ENCODE measurements at regions not wholly inside any gene's neighbourhood (a gene's known extent, or its start where the extent isn't known, plus 50 kb on each side); places are given as distances from the start of the nearest gene placed in this dataset.

DNA sequence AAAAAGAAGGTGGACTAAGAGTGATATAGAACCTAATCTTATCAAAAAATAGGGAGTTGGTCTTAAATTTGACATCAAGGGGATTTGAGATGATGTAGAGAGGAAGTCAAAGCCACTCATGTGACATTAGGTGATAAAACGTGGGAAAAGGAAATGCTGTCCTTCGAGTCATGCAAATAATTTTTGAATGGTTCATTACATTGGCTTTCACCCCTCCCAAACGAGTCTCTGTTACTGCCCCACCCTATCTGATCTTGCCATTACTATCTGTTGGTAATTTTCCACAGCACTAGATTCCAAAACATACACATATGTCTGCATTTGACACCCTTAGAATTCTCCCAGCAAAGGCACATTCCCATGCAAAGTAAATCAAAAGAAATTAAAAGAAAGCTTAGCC, 531.1 kb upstream of the ADAMTS5 start:
- no peaks in the 10 kb centered on the region for H3K4me1 ChIP-seq (ENCODE audit: control insufficient read depth, insufficient read depth, low read length)
- no TSS peak for BruUV-seq (replicated peaks)
- DNase-seq (ENCODE audit: low read depth, low spot score) (no peak), ATAC-seq (no peak)
- TF ChIP-seq TCF7L2 (IDR thresholded peaks at IDR 0.05; ENCODE audit: low read depth, low read length), result no peak
- ChIA-PET CTCF (interaction anchor here (0.6 kb wide), 1 partner anchor 23 kb away, joined by 4 read pairs; no protein-coding TSS in a partner anchor), POLR2A (no interaction called here)
- no peaks in the 10 kb centered on the region for H3K9me3 ChIP-seq (ENCODE audit: control insufficient read depth, insufficient read depth, low read depth, low read length)
- intact Hi-C loops (cut with micrococcal nuclease; ENCODE audit: unreplicated experiment), result no loop called here
- in situ Hi-C loops (cut with HindIII; ENCODE audit: low pct_unique_long_range_greater_than_20kb, low sequenced_read_pairs), result no loop called here
- no peak overlapping the region for H3K4me3 ChIP-seq (ENCODE audit: low read depth in 2 of 2, low read length in 2 of 2)
- no peaks in the 10 kb centered on the region for H3K36me3 ChIP-seq (ENCODE audit: control insufficient read depth, insufficient read depth, low read length)
- H3K27ac ChIP-seq (ENCODE audit: low read length), result no peak overlapping the region
- H3K27me3 ChIP-seq (ENCODE audit: control insufficient read depth, insufficient read depth, low read length), result no peaks in the 10 kb centered on the region

DNA sequence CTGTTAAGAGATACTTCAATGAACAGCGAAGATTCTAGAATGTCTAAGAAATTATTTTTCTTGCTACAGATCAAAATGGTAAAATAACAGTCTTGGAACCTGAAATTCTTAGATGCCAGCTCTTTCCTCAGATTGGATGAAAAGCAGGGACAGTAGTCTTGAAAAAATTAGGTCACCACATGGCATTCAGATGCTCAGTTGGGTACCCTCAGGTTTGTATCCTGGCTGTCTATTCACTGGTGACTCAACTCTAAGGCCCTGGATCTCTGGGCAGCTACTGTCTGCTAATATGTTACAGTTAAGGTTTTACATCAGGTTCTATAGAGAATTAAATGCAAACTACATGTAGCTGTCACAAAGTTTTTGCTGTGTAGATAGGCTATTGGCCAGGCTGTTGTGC, 528.9 kb upstream of the ADAMTS5 start:
- in situ Hi-C loops (cut with HindIII; ENCODE audit: low pct_unique_long_range_greater_than_20kb, low sequenced_read_pairs), result no loop called here
- Histone ChIP-seq H3K4me3 (ENCODE audit: low read depth in 2 of 2, low read length in 2 of 2) (no peak overlapping the region), H3K4me1 (ENCODE audit: control insufficient read depth, insufficient read depth, low read length) (no peaks in the 10 kb centered on the region), H3K9me3 (ENCODE audit: control insufficient read depth, insufficient read depth, low read depth, low read length) (no peaks in the 10 kb centered on the region), H3K27ac (ENCODE audit: low read length) (no peak overlapping the region), H3K27me3 (ENCODE audit: control insufficient read depth, insufficient read depth, low read length) (no peaks in the 10 kb centered on the region), H3K36me3 (ENCODE audit: control insufficient read depth, insufficient read depth, low read length) (no peaks in the 10 kb centered on the region)
- POLR2A ChIA-PET, result no interaction called here
- CTCF ChIA-PET, result no interaction called here
- BruUV-seq (replicated peaks), result no TSS peak
- ATAC-seq, result no peak
- intact Hi-C loops (cut with micrococcal nuclease; ENCODE audit: unreplicated experiment), result no loop called here
- no peak for DNase-seq (ENCODE audit: low read depth, low spot score)
- TF ChIP-seq, protein P1, sequence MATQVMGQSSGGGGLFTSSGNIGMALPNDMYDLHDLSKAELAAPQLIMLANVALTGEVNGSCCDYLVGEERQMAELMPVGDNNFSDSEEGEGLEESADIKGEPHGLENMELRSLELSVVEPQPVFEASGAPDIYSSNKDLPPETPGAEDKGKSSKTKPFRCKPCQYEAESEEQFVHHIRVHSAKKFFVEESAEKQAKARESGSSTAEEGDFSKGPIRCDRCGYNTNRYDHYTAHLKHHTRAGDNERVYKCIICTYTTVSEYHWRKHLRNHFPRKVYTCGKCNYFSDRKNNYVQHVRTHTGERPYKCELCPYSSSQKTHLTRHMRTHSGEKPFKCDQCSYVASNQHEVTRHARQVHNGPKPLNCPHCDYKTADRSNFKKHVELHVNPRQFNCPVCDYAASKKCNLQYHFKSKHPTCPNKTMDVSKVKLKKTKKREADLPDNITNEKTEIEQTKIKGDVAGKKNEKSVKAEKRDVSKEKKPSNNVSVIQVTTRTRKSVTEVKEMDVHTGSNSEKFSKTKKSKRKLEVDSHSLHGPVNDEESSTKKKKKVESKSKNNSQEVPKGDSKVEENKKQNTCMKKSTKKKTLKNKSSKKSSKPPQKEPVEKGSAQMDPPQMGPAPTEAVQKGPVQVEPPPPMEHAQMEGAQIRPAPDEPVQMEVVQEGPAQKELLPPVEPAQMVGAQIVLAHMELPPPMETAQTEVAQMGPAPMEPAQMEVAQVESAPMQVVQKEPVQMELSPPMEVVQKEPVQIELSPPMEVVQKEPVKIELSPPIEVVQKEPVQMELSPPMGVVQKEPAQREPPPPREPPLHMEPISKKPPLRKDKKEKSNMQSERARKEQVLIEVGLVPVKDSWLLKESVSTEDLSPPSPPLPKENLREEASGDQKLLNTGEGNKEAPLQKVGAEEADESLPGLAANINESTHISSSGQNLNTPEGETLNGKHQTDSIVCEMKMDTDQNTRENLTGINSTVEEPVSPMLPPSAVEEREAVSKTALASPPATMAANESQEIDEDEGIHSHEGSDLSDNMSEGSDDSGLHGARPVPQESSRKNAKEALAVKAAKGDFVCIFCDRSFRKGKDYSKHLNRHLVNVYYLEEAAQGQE (IDR thresholded peaks at IDR 0.05; ENCODE audit: insufficient read depth in 1 of 2, low read depth in 2 of 2, low read length in 1 of 2), result no peak
- TF ChIP-seq TCF7L2 (IDR thresholded peaks at IDR 0.05; ENCODE audit: low read depth, low read length), result no peak
- TF ChIP-seq, protein P2, sequence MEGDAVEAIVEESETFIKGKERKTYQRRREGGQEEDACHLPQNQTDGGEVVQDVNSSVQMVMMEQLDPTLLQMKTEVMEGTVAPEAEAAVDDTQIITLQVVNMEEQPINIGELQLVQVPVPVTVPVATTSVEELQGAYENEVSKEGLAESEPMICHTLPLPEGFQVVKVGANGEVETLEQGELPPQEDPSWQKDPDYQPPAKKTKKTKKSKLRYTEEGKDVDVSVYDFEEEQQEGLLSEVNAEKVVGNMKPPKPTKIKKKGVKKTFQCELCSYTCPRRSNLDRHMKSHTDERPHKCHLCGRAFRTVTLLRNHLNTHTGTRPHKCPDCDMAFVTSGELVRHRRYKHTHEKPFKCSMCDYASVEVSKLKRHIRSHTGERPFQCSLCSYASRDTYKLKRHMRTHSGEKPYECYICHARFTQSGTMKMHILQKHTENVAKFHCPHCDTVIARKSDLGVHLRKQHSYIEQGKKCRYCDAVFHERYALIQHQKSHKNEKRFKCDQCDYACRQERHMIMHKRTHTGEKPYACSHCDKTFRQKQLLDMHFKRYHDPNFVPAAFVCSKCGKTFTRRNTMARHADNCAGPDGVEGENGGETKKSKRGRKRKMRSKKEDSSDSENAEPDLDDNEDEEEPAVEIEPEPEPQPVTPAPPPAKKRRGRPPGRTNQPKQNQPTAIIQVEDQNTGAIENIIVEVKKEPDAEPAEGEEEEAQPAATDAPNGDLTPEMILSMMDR (IDR thresholded peaks at IDR 0.05), result no peak
- no peak for TF ChIP-seq POLR2AphosphoS5 (IDR thresholded peaks at IDR 0.05; ENCODE audit: low read depth, low read length)
- TF ChIP-seq SIN3A (IDR thresholded peaks at IDR 0.05; ENCODE audit: borderline replicate concordance, insufficient read depth, low read depth, low read length), result no peak

DNA sequence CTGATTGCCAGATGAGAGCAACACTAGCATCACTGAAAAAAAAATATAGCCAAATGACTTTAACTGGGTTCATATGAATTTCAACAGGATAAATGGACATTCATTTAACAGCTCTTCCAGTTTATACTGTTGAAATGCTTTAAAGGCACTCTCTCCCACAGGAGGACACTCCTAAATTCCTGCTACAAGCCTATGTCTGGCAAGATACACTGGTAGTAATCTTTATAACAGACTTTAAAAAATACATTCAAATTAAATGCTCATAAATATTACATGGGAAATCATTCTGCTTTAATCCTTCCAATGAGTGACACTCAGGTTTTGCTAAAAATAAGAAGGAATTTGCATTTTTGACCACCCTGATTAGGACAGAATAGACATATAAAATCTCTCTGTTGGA, 526.7 kb upstream of the ADAMTS5 start:
- in situ Hi-C loops (cut with HindIII; ENCODE audit: low pct_unique_long_range_greater_than_20kb, low sequenced_read_pairs), result no loop called here
- H3K36me3 ChIP-seq (ENCODE audit: control insufficient read depth, insufficient read depth, low read length), result no peaks in the 10 kb centered on the region
- ChIA-PET CTCF (no interaction called here), POLR2A (no interaction called here)
- no peaks in the 10 kb centered on the region for H3K4me1 ChIP-seq (ENCODE audit: control insufficient read depth, insufficient read depth, low read length)
- no peak overlapping the region for H3K4me3 ChIP-seq (ENCODE audit: low read depth in 2 of 2, low read length in 2 of 2)
- no TSS peak for BruUV-seq (replicated peaks)
- no peak overlapping the region for H3K27ac ChIP-seq (ENCODE audit: low read length)
- H3K9me3 ChIP-seq (ENCODE audit: control insufficient read depth, insufficient read depth, low read depth, low read length), result no peaks in the 10 kb centered on the region
- no peak for DNase-seq (ENCODE audit: low read depth, low spot score)
- ATAC-seq, result no peak
- intact Hi-C loops (cut with micrococcal nuclease; ENCODE audit: unreplicated experiment), result no loop called here
- H3K27me3 ChIP-seq (ENCODE audit: control insufficient read depth, insufficient read depth, low read length), result no peaks in the 10 kb centered on the region
- TF ChIP-seq SIN3A (IDR thresholded peaks at IDR 0.05; ENCODE audit: borderline replicate concordance, insufficient read depth, low read depth, low read length) (no peak), POLR2AphosphoS5 (IDR thresholded peaks at IDR 0.05; ENCODE audit: low read depth, low read length) (no peak), TCF7L2 (IDR thresholded peaks at IDR 0.05; ENCODE audit: low read depth, low read length) (no peak)
- TF ChIP-seq, protein P2 (IDR thresholded peaks at IDR 0.05), result no peak
- TF ChIP-seq, protein P1 (IDR thresholded peaks at IDR 0.05; ENCODE audit: insufficient read depth in 1 of 2, low read depth in 2 of 2, low read length in 1 of 2), result no peak
